DOHH2 (cell line): ENCODE measurements at regions not wholly inside any gene's neighbourhood (a gene's known extent, or its start where the extent isn't known, plus 50 kb on each side); places are given as distances from the start of the nearest gene placed in this dataset.

Source experiments
- H3F3A ChIP-seq: fragments of 200-600 bp; sonication (generic), shearing (Covaris generic); 2 replicates; pipeline ENCODE4 v1.6.0; 2016; ENCODE audit warnings: antibody characterized with exemption, mild to moderate bottlenecking; ENCODE audit not compliant: control insufficient read depth, insufficient read depth
- H3K27ac ChIP-seq: fragments of 200-600 bp; sonication (generic); 2 replicates; pipeline ENCODE4 v1.5.1; 2014; ENCODE audit warnings: low read depth, mild to moderate bottlenecking, low read length, moderate library complexity
- H3K27me3 ChIP-seq: fragments of 200-600 bp; sonication (generic); 2 replicates; pipeline ENCODE4 v1.6.1; 2014; ENCODE audit warnings: mild to moderate bottlenecking, low read length, mixed read lengths; ENCODE audit not compliant: control insufficient read depth
- H3K36me3 ChIP-seq: fragments of 200-600 bp; sonication (generic); 2 replicates; pipeline ENCODE4 v1.6.1; 2014; ENCODE audit warnings: mild to moderate bottlenecking, low read length, moderate library complexity, mixed read lengths; ENCODE audit not compliant: control insufficient read depth
- H3K4me1 ChIP-seq: fragments of 200-600 bp; sonication (generic); 2 replicates; pipeline ENCODE4 v1.6.1; 2014; ENCODE audit warnings: mild to moderate bottlenecking, low read length, mixed read lengths; ENCODE audit not compliant: control insufficient read depth
- H3K4me2 ChIP-seq: fragments of 200-600 bp; sonication (generic); 2 replicates; pipeline ENCODE4 v1.6.0; 2014; ENCODE audit warnings: mild to moderate bottlenecking, low read length, moderate library complexity
- H3K4me3 ChIP-seq: fragments of 200-600 bp; sonication (generic); 2 replicates; pipeline ENCODE4 v1.5.1; 2014; ENCODE audit warnings: mild to moderate bottlenecking, low read length, mixed read lengths
- H3K79me2 ChIP-seq: fragments of 200-600 bp; sonication (generic); 2 replicates; pipeline ENCODE4 v1.6.1; 2014; ENCODE audit warnings: mild to moderate bottlenecking, low read length, mixed read lengths; ENCODE audit not compliant: control insufficient read depth
- H3K9me2 ChIP-seq: fragments of 200-600 bp; sonication (generic); replicated peaks from 2 replicates; pipeline ENCODE4 v1.6.1; 2014; ENCODE audit warnings: mild to moderate bottlenecking, low read length, mixed read lengths; ENCODE audit not compliant: control insufficient read depth
- H3K9me3 ChIP-seq: fragments of 200-600 bp; sonication (generic); 2 replicates; pipeline ENCODE4 v1.6.1; 2014; ENCODE audit warnings: antibody characterized with exemption, low read length, mixed read lengths; ENCODE audit not compliant: control insufficient read depth, insufficient read depth
- H4K20me1 ChIP-seq: fragments of 200-600 bp; sonication (generic); 2 replicates; pipeline ENCODE4 v1.6.0; 2014; ENCODE audit warnings: low read depth, mild to moderate bottlenecking, antibody characterized with exemption, low read length, moderate library complexity; ENCODE audit not compliant: control insufficient read depth, insufficient read depth
- EZH2phosphoT487 ChIP-seq: fragments of 200-600 bp; sonication (generic); IDR thresholded peaks from 2 replicates; pipeline ENCODE4 v1.6.1; 2017; ENCODE audit warnings: borderline replicate concordance, mild to moderate bottlenecking, antibody characterized with exemption, low read length, moderate library complexity, mixed read lengths
- TF ChIP-seq, protein P1 (sequence below): fragments of 200-600 bp; sonication (generic); IDR thresholded peaks from one replicate; pipeline ENCODE4 v1.5.1; 2014; ENCODE audit warnings: antibody characterized with exemption, mild to moderate bottlenecking, low read depth, low read length; ENCODE audit not compliant: poor library complexity, severe bottlenecking

DNA sequence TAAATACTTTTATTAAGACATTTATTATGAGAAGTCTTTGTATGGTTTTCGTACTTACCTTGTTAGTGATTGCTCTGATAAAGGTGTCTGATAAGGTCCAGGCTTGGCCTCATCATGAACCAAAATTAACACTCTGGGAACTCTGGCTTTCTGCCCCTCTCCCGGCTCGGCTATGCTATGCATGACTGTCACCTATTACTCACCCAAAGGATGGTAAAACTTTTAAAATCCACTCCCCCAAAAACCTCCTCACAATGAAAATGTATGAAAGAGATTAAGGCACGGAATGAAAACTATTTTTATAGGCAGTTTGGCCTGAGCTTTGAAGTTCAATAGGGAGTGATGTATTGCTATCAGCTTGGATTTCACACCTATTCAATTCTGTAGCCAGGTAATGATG lies 217.3 kb upstream of the TBX3 start:
- no peak overlapping the region for H3K4me3 ChIP-seq
- no peak overlapping the region for H3K27ac ChIP-seq
- H3K4me2 ChIP-seq = no peak overlapping the region
- H3K27me3 ChIP-seq = no peaks in the 10 kb centered on the region
- no peaks in the 10 kb centered on the region for H3K79me2 ChIP-seq
- H3F3A ChIP-seq = no peaks in the 10 kb centered on the region
- TF ChIP-seq EZH2phosphoT487 = no peak
- TF ChIP-seq, protein P1, sequence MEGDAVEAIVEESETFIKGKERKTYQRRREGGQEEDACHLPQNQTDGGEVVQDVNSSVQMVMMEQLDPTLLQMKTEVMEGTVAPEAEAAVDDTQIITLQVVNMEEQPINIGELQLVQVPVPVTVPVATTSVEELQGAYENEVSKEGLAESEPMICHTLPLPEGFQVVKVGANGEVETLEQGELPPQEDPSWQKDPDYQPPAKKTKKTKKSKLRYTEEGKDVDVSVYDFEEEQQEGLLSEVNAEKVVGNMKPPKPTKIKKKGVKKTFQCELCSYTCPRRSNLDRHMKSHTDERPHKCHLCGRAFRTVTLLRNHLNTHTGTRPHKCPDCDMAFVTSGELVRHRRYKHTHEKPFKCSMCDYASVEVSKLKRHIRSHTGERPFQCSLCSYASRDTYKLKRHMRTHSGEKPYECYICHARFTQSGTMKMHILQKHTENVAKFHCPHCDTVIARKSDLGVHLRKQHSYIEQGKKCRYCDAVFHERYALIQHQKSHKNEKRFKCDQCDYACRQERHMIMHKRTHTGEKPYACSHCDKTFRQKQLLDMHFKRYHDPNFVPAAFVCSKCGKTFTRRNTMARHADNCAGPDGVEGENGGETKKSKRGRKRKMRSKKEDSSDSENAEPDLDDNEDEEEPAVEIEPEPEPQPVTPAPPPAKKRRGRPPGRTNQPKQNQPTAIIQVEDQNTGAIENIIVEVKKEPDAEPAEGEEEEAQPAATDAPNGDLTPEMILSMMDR = no peak
- H3K9me3 ChIP-seq = peaks cover 17% of the 10 kb centered on the region; the same call in 1 of the 2 replicates
- H3K9me2 ChIP-seq = no peaks in the 10 kb centered on the region
- H3K4me1 ChIP-seq = no peaks in the 10 kb centered on the region
- H4K20me1 ChIP-seq = no peaks in the 10 kb centered on the region
- no peaks in the 10 kb centered on the region for H3K36me3 ChIP-seq

DNA sequence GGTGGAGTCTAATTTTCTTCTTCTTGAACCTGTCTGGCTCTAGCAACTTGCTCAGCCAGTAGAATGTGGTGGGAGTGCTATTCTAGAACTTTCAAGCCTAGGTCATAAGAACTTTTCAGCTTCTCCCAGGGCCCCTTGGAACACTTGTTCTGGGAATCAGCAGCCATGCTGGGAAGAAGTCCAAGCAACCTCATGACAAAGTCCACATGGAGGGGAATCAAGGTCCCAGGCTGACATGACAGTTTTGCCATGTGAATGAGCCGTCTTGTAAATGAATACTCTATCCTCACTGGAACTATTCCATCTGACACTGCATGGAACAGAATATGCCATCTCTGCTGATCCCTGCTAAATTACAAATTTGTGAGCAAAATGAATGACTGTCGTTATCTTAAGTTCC lies 214.2 kb upstream of the TBX3 start:
- H3K79me2 ChIP-seq = no peaks in the 10 kb centered on the region
- H3K27ac ChIP-seq = no peak overlapping the region
- H3K9me2 ChIP-seq = no peaks in the 10 kb centered on the region
- peaks cover 3% of the 10 kb centered on the region; the same call in 1 of the 2 replicates for H3K9me3 ChIP-seq
- no peak overlapping the region for H3K4me2 ChIP-seq
- no peak for TF ChIP-seq EZH2phosphoT487
- TF ChIP-seq, protein P1 = no peak
- H3K27me3 ChIP-seq = no peaks in the 10 kb centered on the region
- H4K20me1 ChIP-seq = no peaks in the 10 kb centered on the region
- H3K36me3 ChIP-seq = no peaks in the 10 kb centered on the region
- H3K4me1 ChIP-seq = no peaks in the 10 kb centered on the region
- H3K4me3 ChIP-seq = no peak overlapping the region
- no peaks in the 10 kb centered on the region for H3F3A ChIP-seq

DNA sequence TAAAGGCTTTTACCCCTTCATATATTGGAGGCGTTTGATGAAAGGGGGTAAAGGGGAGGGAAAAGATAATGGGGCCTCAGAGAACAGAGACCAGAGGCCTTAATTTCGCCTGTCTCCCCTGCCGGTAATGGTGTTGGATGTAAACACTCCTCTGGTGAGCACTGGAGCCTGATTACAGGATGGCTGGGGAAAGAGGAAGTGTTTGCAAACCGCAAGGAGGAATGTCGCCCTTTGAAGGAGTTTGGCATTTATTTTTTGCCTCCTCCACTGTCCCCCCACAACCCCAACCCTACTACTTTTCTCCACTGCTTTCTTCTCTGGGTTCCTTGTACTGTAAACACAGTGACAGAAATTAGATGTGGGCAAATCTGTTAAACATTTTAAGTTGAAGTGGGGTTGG lies 211.9 kb upstream of the TBX3 start:
- Histone ChIP-seq H3K36me3 (no peaks in the 10 kb centered on the region), H3K4me3 (no peak overlapping the region), H3K27ac (no peak overlapping the region), H3K4me1 (no peaks in the 10 kb centered on the region), H4K20me1 (no peaks in the 10 kb centered on the region), H3F3A (no peaks in the 10 kb centered on the region), H3K9me2 (no peaks in the 10 kb centered on the region), H3K4me2 (no peak overlapping the region), H3K9me3 (no peaks in the 10 kb centered on the region), H3K79me2 (no peaks in the 10 kb centered on the region), H3K27me3 (no peaks in the 10 kb centered on the region)
- TF ChIP-seq, protein P1 = no peak
- TF ChIP-seq EZH2phosphoT487 = no peak

DNA sequence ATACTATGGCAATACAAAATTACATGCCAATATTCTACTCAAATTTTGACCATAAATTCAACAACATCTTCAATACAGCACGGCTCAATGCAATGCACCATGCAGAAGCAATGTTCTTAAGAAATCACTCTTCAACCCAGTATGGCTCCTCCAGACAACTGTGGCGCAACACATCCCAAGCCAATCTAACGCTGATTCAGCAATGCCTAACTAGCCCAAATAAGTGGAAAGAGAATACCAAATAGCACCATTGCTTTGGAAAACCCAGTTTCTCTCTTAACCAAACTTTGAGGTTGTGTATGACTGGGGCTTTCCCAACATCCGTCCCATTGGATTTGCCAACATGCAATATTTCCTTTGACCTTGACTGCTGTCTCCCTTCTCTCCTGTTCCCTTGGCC lies 211.1 kb upstream of the TBX3 start:
- Histone ChIP-seq H3K79me2 (no peaks in the 10 kb centered on the region), H3K4me2 (no peak overlapping the region), H3K9me3 (no peaks in the 10 kb centered on the region), H3F3A (no peaks in the 10 kb centered on the region), H3K36me3 (no peaks in the 10 kb centered on the region), H3K9me2 (no peaks in the 10 kb centered on the region), H3K27ac (no peak overlapping the region), H3K27me3 (no peaks in the 10 kb centered on the region), H4K20me1 (no peaks in the 10 kb centered on the region), H3K4me3 (no peak overlapping the region), H3K4me1 (no peaks in the 10 kb centered on the region)
- no peak for TF ChIP-seq EZH2phosphoT487
- TF ChIP-seq, protein P1 = no peak
